NCI-H82 (cell line): ENCODE measurements at regions not wholly inside any gene's neighbourhood (a gene's known extent, or its start where the extent isn't known, plus 50 kb on each side); places are given as distances from the start of the nearest gene placed in this dataset.
A peak's percentile ranks its signal among the peaks of the same experiment; 100 is the strongest.

Experiments used
- DNase-seq: peaks from one replicate; lab custom pipeline; 2025; lab: John Stamatoyannopoulos, UW

GRCh38 chr21:24729568-24729967, 877.7 kb downstream of the MRPL39 start:
- DNase-seq, result no peak

GRCh38 chr21:24727803-24728440, 879.4 kb downstream of the MRPL39 start:
- no peak for DNase-seq

GRCh38 chr21:24716281-24716918, 890.9 kb downstream of the MRPL39 start:
- no peak for DNase-seq

DNA sequence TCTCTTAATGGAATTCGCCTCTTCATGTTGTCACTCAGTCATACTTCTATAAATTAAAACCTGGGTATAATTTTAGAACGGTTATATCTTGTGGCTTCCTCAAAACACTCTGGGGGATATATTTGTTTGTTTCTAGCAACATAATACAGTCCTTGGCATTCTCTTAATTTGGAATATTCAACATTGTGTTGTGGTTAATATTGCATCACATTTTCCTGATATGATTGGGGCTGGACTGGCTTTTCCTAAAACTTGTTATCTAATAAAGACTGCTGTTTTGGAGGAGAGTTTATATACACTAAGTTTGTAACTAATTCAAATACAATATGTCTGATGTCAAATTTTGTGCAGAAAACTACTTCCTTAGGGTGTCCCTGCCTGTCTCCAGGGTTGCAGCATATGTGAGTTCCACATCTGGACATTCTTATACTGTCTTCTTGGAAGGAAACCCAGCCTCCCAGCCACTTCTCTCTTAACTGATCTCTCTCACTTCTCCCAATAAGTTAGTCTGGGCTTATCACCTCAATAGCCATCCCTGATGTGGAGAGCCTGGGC, 892.6 kb downstream of the MRPL39 start:
- DNase-seq, result no peak

GRCh38 chr21:24705201-24705600, 902.1 kb downstream of the MRPL39 start:
- DNase-seq, result no peak

GRCh38 chr21:24693779-24694178, 913.5 kb downstream of the MRPL39 start:
- DNase-seq, result no peak

- DNase-seq, result no peak
These were observed 925.8 kb downstream of the MRPL39 start for GRCh38 chr21:24681456-24681855.

DNA sequence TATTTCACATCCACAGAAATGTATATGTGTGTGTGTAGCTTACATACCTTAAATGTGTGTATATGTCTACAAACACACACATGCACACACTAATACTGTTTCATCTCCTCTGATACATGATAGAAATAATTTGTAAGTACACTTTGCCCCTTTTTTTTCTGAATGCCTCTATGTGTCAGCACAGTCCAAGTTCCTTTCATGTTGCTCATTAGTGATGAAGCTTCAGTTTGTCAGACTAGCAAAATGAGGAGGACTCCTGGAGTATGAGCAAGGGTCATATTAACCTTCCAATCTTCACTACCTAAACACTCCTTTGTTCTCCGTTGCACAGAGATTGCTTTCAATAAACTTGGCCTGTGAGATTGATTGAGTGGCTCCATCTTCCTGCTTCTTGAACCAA, 935.4 kb downstream of the MRPL39 start:
- no peak for DNase-seq

- no peak for DNase-seq
These were observed 948.4 kb downstream of the MRPL39 start for GRCh38 chr21:24658926-24659325.

GRCh38 chr21:24658026-24658425, 949.3 kb downstream of the MRPL39 start:
- no peak for DNase-seq

DNA sequence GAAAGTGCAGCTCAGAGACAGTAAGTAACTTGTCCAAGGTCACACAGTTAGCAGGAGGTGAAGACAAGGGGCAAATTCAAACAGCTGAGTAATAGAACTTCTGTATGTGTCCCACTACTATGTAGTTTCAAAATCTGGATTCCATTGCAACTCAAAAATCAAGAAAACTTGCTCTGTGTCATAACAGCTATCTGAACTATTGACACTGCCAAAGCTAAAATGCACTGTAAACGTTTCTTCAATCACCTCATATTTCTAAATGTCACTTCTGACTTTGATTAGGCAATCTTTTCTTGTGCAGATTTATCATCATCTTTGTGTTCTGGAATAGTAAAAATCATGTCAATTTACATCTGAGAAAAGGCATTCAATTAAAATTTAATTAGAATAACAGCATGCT, 957.6 kb downstream of the MRPL39 start:
- no peak for DNase-seq

DNA sequence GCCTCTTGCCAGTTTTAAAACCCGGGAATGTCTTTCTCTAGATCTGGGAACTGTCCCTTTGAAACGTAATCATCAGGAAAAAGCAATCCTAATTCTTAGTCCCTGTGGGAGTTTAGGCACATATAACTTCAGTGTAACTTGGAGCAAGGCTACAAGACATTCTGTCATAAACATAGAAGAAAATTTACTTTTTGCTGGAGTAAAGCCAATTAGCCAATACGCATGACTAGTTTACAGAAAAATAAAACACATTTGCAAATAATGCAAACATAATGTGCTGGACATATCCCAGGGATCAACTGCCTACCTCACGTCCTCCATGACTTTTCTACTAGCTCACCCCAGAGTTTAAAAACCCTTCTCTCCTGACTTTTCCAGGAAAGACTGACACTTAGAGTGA, 970.6 kb downstream of the MRPL39 start:
- DNase-seq, result no peak

DNA sequence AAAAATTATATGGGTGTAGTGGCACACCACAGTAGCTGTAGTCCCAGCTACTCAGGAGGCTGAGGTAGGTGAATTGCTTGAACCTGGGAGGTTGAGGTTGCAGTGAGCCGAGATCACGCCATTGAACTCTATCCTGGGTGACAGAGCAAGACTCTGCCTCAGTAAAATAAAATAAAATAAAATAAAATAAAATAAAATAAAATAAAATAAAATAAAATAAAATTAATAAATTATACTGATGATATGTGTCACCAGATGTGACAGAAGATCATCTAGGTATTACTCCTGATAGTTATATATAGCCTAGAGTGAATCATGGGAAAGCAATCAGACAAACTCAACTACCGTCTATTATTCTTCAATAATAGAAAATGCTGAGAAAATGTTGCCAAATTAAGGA, 972.5 kb downstream of the MRPL39 start:
- no peak for DNase-seq

DNA sequence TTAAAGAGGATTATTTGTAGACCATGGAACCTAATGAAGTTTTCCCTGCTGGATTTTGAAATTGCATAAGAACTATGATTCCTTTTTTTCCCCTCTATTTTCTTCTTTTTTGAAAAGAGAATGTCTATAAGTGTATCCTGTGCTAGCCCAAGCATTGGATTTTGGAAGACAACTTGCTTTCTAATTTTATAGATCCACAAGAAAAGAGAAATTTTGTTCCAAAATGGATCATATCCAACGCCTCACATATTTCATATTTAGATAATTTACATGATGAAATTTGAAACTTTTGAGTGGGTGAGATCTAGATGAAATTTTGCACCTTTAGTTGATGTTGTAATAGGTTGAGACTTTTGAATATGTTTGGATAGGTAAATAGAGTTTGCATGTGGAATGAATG, 978.7 kb downstream of the MRPL39 start:
- DNase-seq, result no peak

GRCh38 chr21:24628046-24628445, 979.2 kb downstream of the MRPL39 start:
- no peak for DNase-seq

- no peak for DNase-seq
These were observed 989.5 kb downstream of the MRPL39 start for GRCh38 chr21:24617819-24618218.

DNA sequence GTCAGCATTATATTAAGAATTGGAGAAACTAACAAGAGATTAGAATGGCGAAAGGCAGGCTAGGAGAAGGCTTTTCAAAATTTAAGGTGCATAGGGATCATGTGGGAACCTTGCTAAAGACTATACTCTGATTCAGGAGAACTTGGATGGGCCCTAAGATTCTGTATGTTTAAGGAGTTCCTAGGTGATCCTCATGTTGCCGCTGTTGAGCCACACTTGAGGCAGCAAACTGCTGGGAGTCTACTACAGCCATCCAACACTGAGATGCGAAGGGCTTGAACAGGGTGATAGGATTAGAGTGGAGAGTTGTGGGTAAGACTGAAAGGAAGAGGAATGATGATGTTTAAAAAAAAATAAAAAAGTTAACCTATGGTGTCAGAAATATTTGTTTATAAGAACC, 1013.2 kb downstream of the MRPL39 start:
- peak; percentile 51 for DNase-seq

- DNase-seq, result no peak
These were observed 1017.0 kb downstream of the MRPL39 start for GRCh38 chr21:24590261-24590660.

DNA sequence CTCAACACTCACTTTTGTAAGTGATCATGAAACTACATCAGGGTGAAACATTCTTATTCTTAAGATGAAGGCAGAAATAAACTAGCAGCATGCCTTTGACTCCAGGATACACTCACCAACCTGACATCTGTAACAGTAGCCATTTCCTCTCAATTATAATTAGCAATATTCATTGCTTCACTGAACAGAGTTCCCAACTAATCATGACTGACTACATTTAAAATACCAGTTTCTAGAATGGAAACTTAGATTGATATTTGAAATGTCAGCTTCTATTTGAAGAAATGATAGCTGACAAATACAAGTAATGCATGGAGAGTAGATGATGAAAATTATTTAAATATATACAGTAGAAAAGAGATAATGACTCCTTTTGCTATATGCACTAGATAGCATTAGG, 1023.8 kb downstream of the MRPL39 start:
- no peak for DNase-seq

DNA sequence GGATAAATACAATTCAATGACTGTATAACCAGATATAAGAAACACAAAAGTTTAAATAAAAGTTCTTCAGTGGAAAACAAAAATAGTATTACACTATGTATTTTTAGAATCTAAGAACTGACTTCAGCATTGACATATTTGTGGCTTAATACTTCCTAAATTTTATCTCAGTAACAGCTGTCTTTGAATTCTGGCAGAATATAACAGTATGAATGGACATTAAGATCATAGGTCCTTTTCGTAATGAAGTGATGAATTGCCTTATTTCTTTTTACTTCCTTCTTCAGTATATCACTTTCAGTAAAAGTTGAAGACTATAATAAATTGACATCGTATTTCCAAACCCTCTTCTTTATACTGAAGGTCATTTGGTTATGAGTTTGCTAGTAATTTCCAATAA, 1030.0 kb downstream of the MRPL39 start:
- no peak for DNase-seq

GRCh38 chr21:24561291-24561690, 1046.0 kb downstream of the MRPL39 start:
- no peak for DNase-seq

DNA sequence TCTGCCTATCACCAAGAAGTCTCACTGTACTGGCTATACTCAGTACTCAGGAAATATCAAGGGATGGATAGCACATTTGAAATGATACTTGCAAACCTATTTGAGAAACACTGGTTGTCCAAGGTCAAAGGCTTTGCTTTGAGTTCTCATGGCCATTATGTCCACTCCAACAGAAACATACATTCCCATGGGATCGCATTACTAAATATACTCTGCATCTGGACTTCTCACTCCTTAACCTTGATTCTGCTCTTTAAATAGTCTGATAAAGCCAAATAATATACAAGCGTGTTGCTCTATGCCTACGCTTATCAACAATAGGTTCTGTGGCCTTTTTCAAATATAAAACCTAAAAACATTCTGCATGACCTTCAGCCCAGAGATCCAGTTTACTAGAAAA, 1054.8 kb downstream of the MRPL39 start:
- no peak for DNase-seq

DNA sequence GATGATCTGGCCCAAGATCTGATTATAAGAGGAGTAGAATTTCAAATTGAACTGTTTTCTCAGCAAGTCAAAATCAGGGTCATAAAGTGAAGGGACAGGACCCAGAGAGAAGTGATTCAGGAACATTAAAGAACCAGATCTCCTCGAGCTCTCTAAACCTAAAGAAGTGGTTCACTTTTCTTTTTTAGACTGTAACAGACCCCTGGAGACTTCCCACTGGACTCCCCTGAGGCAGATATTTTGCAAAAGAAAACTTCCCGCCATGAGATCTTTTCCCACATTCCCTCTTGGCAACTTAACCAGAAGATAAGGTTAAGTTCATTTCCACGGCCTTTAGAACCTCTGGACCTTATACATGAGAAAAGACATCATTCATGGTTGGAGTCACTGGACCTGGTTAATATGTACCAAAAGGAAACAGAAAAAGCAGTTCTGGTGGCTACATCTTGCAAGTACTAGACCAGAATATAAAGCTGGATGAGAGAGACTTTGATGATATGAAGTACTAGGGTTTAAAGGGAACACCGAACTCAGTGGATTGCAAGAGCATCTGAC, 1061.4 kb downstream of the MRPL39 start:
- no peak for DNase-seq
